HCT116 (cell line): ENCODE measurements at regions not wholly inside any gene's neighbourhood (a gene's known extent, or its start where the extent isn't known, plus 50 kb on each side); places are given as distances from the start of the nearest gene placed in this dataset.

Experiments used
- ATAC-seq: fragments of 200-7000 bp; cut with Tn5 transposase; 2 replicates; pipeline ENCODE4 v1.9.1; 2020; ENCODE audit warnings: mild to moderate bottlenecking, moderate library complexity
- BruUV-seq: library from RNA; stranded (reverse); fragments of 400-500 nt; replicated peaks from 2 replicates; lab custom pipeline; 2021; lab: Mats Ljungman, UMichigan
- CTCF ChIA-PET: fragments of 300-600 bp; sonication (Branson Sonifier 250); formaldehyde crosslinking; loops from one replicate; lab custom pipeline; 2021; ENCODE audit warnings: antibody characterized with exemption; lab: Charles Lee
- POLR2A ChIA-PET: fragments of 300-600, 350-600 bp; sonication (Branson Sonifier 250); formaldehyde crosslinking; loops from one replicate; lab custom pipeline; 2021; ENCODE audit warnings: antibody characterized with exemption; lab: Charles Lee
- RAD21 ChIA-PET, 2 experiments: fragments of 300-600 bp; sonication (Branson Sonifier 250); formaldehyde crosslinking; loops; one replicate each; lab custom pipeline; 2023; ENCODE audit warnings: low total read pairs in 2 of 2; ENCODE audit not compliant: uncharacterized antibody in 2 of 2, unreplicated experiment in 2 of 2, low non-redundant PET in 1 of 2; lab: Charles Lee
- DNase-seq: peaks from one replicate; pipeline ENCODE4 v3.0.0-alpha.2; 2010; ENCODE audit warnings: low read depth, low spot score
- H2AFZ ChIP-seq: fragments of 200-600 bp; shearing (Covaris generic), sonication (generic); 2 replicates; pipeline ENCODE4 v1.6.1; 2017; ENCODE audit warnings: low read depth, mixed run types, mixed read lengths, antibody characterized with exemption, low read length; ENCODE audit not compliant: poor library complexity, severe bottlenecking
- H3K27ac ChIP-seq: 2 replicates; pipeline ENCODE4 v1.5.1; 2012; ENCODE audit warnings: low read depth, low read length
- H3K27me3 ChIP-seq: fragments of 200-600 bp; sonication (generic); 2 replicates; pipeline ENCODE4 v1.6.1; 2016; ENCODE audit warnings: mixed run types, low read length, mixed read lengths; ENCODE audit not compliant: insufficient read depth
- H3K36me3 ChIP-seq, 2 experiments: fragments of 200-500 bp in 1 of 2; fragments of 200-600 bp in 1 of 2; sonication (Bioruptor generic) in 1 of 2; sonication (generic) in 1 of 2; 2 replicates each; pipeline versions ENCODE4 v1.5.1 to v1.6.1; 2014 to 2016; ENCODE audit warnings: low read length in 2 of 2, inconsistent platforms in 1 of 2, mixed read lengths in 1 of 2, mixed run types in 1 of 2; ENCODE audit not compliant: insufficient read depth in 2 of 2, control insufficient read depth in 1 of 2
- H3K4me1 ChIP-seq, 2 experiments: fragments of 200-600 bp in 1 of 2; sonication (generic) in 1 of 2; 2 replicates each; pipeline versions ENCODE4 v1.5.1 to v1.6.1; 2012 to 2017; ENCODE audit warnings: low read length in 2 of 2, inconsistent platforms in 1 of 2, mild to moderate bottlenecking in 1 of 2, mixed read lengths in 1 of 2, mixed run types in 1 of 2, moderate library complexity in 1 of 2; ENCODE audit not compliant: insufficient read depth in 2 of 2, control insufficient read depth in 1 of 2
- H3K4me2 ChIP-seq: fragments of 200-600 bp; sonication (generic); 2 replicates; pipeline ENCODE4 v1.6.1; 2017; ENCODE audit warnings: mixed run types, low read length, mixed read lengths
- H3K4me3 ChIP-seq, 2 experiments: fragments of 200-600 bp in 1 of 2; sonication (generic) in 1 of 2; replicated peaks in 1 of 2; 2 replicates each; pipeline ENCODE4 v1.5.1; 2011 to 2016; ENCODE audit warnings: low read length in 2 of 2, control low read depth in 1 of 2, low read depth in 1 of 2, mild to moderate bottlenecking in 1 of 2, mixed read lengths in 1 of 2, mixed run types in 1 of 2
- H3K79me2 ChIP-seq: fragments of 200-600 bp; sonication (generic); 2 replicates; pipeline ENCODE4 v1.6.1; 2017; ENCODE audit warnings: mild to moderate bottlenecking, mixed run types, low read length, moderate library complexity, mixed read lengths; ENCODE audit not compliant: insufficient read depth
- H3K9ac ChIP-seq: fragments of 200-600 bp; sonication (generic); 2 replicates; pipeline ENCODE4 v1.6.1; 2016; ENCODE audit warnings: low read length, mixed read lengths
- H3K9me2 ChIP-seq: fragments of 200-600 bp; sonication (generic), shearing (Covaris generic); 2 replicates; pipeline ENCODE4 v1.6.1; 2017; ENCODE audit warnings: mixed run types, mild to moderate bottlenecking, moderate library complexity; ENCODE audit not compliant: insufficient read depth
- H3K9me3 ChIP-seq, 2 experiments: fragments of 200-500 bp in 1 of 2; fragments of 200-600 bp in 1 of 2; sonication (Bioruptor generic) in 1 of 2; sonication (generic) in 1 of 2; 2 replicates each; pipeline ENCODE4 v1.6.1; 2014 to 2017; ENCODE audit warnings: low read length in 2 of 2, mixed read lengths in 2 of 2, inconsistent platforms in 1 of 2, low read depth in 1 of 2, mild to moderate bottlenecking in 1 of 2, mixed run types in 1 of 2, moderate library complexity in 1 of 2; ENCODE audit not compliant: control insufficient read depth in 1 of 2, insufficient read depth in 1 of 2
- H4K20me1 ChIP-seq: fragments of 200-600 bp; sonication (generic), shearing (Covaris generic); 2 replicates; pipeline ENCODE4 v1.6.1; 2017; ENCODE audit warnings: mixed run types, mild to moderate bottlenecking, moderate library complexity; ENCODE audit not compliant: insufficient read depth
- ELF1 ChIP-seq: IDR thresholded peaks from 2 replicates; pipeline ENCODE4 v1.6.1; 2012; ENCODE audit warnings: low read depth, borderline replicate concordance
- SIN3A ChIP-seq: IDR thresholded peaks from 2 replicates; pipeline ENCODE4 v1.6.1; 2012; ENCODE audit warnings: low read depth
- SP1 ChIP-seq: IDR thresholded peaks from 2 replicates; pipeline ENCODE4 v1.6.1; 2012; ENCODE audit warnings: low read depth
- TCF7L2 ChIP-seq: IDR thresholded peaks from 2 replicates; pipeline ENCODE4 v1.7.0; 2011; ENCODE audit warnings: borderline replicate concordance, inconsistent platforms; ENCODE audit not compliant: insufficient read depth, insufficient read length; ENCODE audit errors: extremely low read depth
- intact Hi-C: fragments of 100-400 bp; cut with micrococcal nuclease; formaldehyde crosslinking; loops from 2 replicates; pipeline ENCODE4 v1.10.0; 2022
- TF ChIP-seq, protein P1 (sequence below): IDR thresholded peaks from 2 replicates; pipeline ENCODE4 v1.6.1; 2012
- TF ChIP-seq, protein P2 (sequence below), 3 experiments: fragments of 200-600 bp in 1 of 3; sonication (generic) in 1 of 3; IDR thresholded peaks in 2 of 3; conservative IDR thresholded peaks in 1 of 3; 2 replicates each; pipeline ENCODE4 v1.5.1; 2012 to 2017; ENCODE audit warnings: low read depth in 2 of 3, low read length in 2 of 3, antibody characterized with exemption in 1 of 3, borderline replicate concordance in 1 of 3, control low read depth in 1 of 3, mild to moderate bottlenecking in 1 of 3, mixed read lengths in 1 of 3, mixed run types in 1 of 3, moderate library complexity in 1 of 3; ENCODE audit not compliant: insufficient read depth in 1 of 3
- TF ChIP-seq, protein P3 (sequence below): IDR thresholded peaks from 2 replicates; pipeline ENCODE4 v1.6.1; 2012; ENCODE audit warnings: low read depth
- TF ChIP-seq, protein P4 (sequence below): IDR thresholded peaks from 2 replicates; pipeline ENCODE4 v1.6.1; 2012

DNA sequence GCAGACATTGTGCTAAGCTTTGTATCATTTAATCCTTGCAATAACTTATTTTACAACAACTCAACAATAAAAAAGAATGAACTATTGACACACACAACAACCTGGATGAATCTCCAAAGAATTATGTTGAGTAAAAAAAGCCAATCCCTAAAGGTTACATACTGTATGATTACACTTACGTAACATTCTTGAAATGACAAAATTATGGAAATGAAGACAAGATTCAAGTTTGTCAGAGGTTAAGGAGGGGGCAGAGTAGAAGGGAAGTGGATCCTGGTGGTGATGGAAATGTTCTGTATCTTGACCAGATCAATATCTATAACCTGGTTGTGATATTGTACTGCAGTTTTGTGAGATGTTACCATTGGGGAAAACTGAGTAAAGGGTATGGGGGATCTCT, 63.2 kb upstream of the LMNTD1 start:
- ATAC-seq (no peak), DNase-seq (no peak)
- TF ChIP-seq, protein P1, sequence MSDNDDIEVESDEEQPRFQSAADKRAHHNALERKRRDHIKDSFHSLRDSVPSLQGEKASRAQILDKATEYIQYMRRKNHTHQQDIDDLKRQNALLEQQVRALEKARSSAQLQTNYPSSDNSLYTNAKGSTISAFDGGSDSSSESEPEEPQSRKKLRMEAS: no peak
- TF ChIP-seq SIN3A (no peak), ELF1 (no peak), SP1 (no peak), TCF7L2 (no peak)
- TF ChIP-seq, protein P2, sequence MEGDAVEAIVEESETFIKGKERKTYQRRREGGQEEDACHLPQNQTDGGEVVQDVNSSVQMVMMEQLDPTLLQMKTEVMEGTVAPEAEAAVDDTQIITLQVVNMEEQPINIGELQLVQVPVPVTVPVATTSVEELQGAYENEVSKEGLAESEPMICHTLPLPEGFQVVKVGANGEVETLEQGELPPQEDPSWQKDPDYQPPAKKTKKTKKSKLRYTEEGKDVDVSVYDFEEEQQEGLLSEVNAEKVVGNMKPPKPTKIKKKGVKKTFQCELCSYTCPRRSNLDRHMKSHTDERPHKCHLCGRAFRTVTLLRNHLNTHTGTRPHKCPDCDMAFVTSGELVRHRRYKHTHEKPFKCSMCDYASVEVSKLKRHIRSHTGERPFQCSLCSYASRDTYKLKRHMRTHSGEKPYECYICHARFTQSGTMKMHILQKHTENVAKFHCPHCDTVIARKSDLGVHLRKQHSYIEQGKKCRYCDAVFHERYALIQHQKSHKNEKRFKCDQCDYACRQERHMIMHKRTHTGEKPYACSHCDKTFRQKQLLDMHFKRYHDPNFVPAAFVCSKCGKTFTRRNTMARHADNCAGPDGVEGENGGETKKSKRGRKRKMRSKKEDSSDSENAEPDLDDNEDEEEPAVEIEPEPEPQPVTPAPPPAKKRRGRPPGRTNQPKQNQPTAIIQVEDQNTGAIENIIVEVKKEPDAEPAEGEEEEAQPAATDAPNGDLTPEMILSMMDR (IDR thresholded peaks at IDR 0.05 in 2 of 3, conservative IDR thresholded peaks at IDR 0.05 in 1 of 3; ENCODE audit: borderline replicate concordance in 1 of 3, insufficient read depth in 1 of 3, low read depth in 2 of 3, low read length in 2 of 3): no peak
- TF ChIP-seq, protein P3, sequence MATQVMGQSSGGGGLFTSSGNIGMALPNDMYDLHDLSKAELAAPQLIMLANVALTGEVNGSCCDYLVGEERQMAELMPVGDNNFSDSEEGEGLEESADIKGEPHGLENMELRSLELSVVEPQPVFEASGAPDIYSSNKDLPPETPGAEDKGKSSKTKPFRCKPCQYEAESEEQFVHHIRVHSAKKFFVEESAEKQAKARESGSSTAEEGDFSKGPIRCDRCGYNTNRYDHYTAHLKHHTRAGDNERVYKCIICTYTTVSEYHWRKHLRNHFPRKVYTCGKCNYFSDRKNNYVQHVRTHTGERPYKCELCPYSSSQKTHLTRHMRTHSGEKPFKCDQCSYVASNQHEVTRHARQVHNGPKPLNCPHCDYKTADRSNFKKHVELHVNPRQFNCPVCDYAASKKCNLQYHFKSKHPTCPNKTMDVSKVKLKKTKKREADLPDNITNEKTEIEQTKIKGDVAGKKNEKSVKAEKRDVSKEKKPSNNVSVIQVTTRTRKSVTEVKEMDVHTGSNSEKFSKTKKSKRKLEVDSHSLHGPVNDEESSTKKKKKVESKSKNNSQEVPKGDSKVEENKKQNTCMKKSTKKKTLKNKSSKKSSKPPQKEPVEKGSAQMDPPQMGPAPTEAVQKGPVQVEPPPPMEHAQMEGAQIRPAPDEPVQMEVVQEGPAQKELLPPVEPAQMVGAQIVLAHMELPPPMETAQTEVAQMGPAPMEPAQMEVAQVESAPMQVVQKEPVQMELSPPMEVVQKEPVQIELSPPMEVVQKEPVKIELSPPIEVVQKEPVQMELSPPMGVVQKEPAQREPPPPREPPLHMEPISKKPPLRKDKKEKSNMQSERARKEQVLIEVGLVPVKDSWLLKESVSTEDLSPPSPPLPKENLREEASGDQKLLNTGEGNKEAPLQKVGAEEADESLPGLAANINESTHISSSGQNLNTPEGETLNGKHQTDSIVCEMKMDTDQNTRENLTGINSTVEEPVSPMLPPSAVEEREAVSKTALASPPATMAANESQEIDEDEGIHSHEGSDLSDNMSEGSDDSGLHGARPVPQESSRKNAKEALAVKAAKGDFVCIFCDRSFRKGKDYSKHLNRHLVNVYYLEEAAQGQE: no peak
- TF ChIP-seq, protein P4, sequence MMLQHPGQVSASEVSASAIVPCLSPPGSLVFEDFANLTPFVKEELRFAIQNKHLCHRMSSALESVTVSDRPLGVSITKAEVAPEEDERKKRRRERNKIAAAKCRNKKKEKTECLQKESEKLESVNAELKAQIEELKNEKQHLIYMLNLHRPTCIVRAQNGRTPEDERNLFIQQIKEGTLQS: no peak
- CTCF ChIA-PET: no interaction called here
- Histone ChIP-seq H3K4me1 (no peaks in the 10 kb centered on the region), H3K9me3 (no peaks in the 10 kb centered on the region), H3K4me2 (no peak overlapping the region), H3K79me2 (no peaks in the 10 kb centered on the region), H2AFZ (no peak overlapping the region), H3K27me3 (no peaks in the 10 kb centered on the region), H3K4me3 (no peak overlapping the region), H3K9me2 (no peaks in the 10 kb centered on the region), H4K20me1 (no peaks in the 10 kb centered on the region), H3K27ac (no peak overlapping the region), H3K9ac (no peak overlapping the region), H3K36me3 (no peaks in the 10 kb centered on the region)
- no TSS peak for BruUV-seq
- POLR2A ChIA-PET: no interaction called here
- intact Hi-C loops: no loop called here
- RAD21 ChIA-PET: no interaction called here
